Glomerular visceral epithelial cell (primary cell): ENCODE measurements at regions not wholly inside any gene's neighbourhood (a gene's known extent, or its start where the extent isn't known, plus 50 kb on each side); places are given as distances from the start of the nearest gene placed in this dataset.
"Not testable (repeated sequence)": the region's sequence is repeated elsewhere in the genome, so short reads cannot be mapped to it uniquely, and the experiment has no call there.

ENCODE experiments used
- DNase-seq: peaks from one replicate; pipeline ENCODE4 v3.0.0-alpha.2; 2016; ENCODE audit errors: extremely low spot score

GRCh38 chr5:130724658-130725057 is 440.4 kb downstream of the HINT1 start:
- no peak for DNase-seq

- DNase-seq, result peak; percentile 53
Measured at GRCh38 chr5:130720355-130720754, 444.7 kb downstream of the HINT1 start.

GRCh38 chr5:130715541-130715940 is 449.5 kb downstream of the HINT1 start:
- peak; percentile 30 for DNase-seq

- DNase-seq, result no peak
Measured at GRCh38 chr5:130714200-130714599, 450.9 kb downstream of the HINT1 start.

GRCh38 chr5:130712324-130712723 is 452.7 kb downstream of the HINT1 start:
- DNase-seq, result no peak

GRCh38 chr5:130710596-130710995 is 454.5 kb downstream of the HINT1 start:
- DNase-seq, result peak; percentile 36

- DNase-seq, result no peak
Measured at GRCh38 chr5:130708754-130709153, 456.3 kb downstream of the HINT1 start.

GRCh38 chr5:130706696-130707095 is 458.4 kb downstream of the HINT1 start:
- DNase-seq, result no peak

GRCh38 chr5:130705368-130705767 is 459.7 kb downstream of the HINT1 start:
- DNase-seq, result no peak

GRCh38 chr5:130693509-130693908 is 471.5 kb downstream of the HINT1 start:
- DNase-seq, result no peak

- DNase-seq, result no peak
Measured at GRCh38 chr5:130692770-130693169, 472.3 kb downstream of the HINT1 start.

- no peak for DNase-seq
Measured at GRCh38 chr5:130689831-130690230, 475.2 kb downstream of the HINT1 start.

GRCh38 chr5:130687085-130687733 is 477.8 kb downstream of the HINT1 start:
- DNase-seq, result no peak

GRCh38 chr5:130678637-130679036 is 486.4 kb downstream of the HINT1 start:
- no peak for DNase-seq

GRCh38 chr5:130666462-130666861 is 498.6 kb downstream of the HINT1 start:
- DNase-seq, result no peak

- DNase-seq, result peak; percentile 54
Measured at GRCh38 chr5:130652176-130652575, 512.9 kb downstream of the HINT1 start.

GRCh38 chr5:130651440-130651839 is 513.6 kb downstream of the HINT1 start:
- DNase-seq, result no peak

- DNase-seq, result no peak
Measured at GRCh38 chr5:130643321-130643720, 521.7 kb downstream of the HINT1 start.

- no peak for DNase-seq
Measured at GRCh38 chr5:130642461-130642860, 522.6 kb downstream of the HINT1 start.

GRCh38 chr5:130627145-130627544 is 537.9 kb downstream of the HINT1 start:
- no peak for DNase-seq

GRCh38 chr5:130624805-130625204 is 540.3 kb downstream of the HINT1 start:
- DNase-seq, result no peak

- DNase-seq, result no peak
Measured at GRCh38 chr5:130616161-130616560, 548.9 kb downstream of the HINT1 start.

GRCh38 chr5:130605234-130605633 is 559.8 kb downstream of the HINT1 start:
- no peak for DNase-seq

- DNase-seq, result not testable (repeated sequence)
Measured at GRCh38 chr5:130596647-130597046, 568.4 kb downstream of the HINT1 start.
